ENCODE measurements at regions not wholly inside any gene's neighbourhood (a gene's known extent, or its start where the extent isn't known, plus 50 kb on each side); places are given as distances from the start of the nearest gene placed in this dataset.

GRCh38 chrX:2607113-2607512 lies 84.0 kb upstream of the CD99 start:
- no peak for DNase-seq

DNA sequence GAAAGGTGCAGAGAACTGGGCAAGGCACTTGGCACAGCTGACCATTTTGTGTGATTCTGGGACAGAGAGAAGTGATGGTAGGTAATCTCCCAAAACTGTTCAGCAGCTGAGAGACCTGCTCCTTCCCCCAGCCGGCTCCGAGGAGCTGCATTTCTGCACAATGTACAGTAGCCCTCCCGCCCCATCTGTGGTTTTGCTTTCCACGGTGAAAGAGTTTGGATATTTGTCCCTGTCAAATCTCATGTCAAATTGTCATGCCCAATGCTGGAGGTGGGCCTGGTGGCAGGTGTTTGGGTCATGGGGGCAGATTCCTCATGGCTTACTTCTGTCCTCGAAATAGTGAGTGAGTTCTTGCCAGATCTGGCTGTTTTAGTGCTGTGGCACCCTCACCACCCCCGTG lies 90.5 kb upstream of the CD99 start:
- no peak for DNase-seq

DNA sequence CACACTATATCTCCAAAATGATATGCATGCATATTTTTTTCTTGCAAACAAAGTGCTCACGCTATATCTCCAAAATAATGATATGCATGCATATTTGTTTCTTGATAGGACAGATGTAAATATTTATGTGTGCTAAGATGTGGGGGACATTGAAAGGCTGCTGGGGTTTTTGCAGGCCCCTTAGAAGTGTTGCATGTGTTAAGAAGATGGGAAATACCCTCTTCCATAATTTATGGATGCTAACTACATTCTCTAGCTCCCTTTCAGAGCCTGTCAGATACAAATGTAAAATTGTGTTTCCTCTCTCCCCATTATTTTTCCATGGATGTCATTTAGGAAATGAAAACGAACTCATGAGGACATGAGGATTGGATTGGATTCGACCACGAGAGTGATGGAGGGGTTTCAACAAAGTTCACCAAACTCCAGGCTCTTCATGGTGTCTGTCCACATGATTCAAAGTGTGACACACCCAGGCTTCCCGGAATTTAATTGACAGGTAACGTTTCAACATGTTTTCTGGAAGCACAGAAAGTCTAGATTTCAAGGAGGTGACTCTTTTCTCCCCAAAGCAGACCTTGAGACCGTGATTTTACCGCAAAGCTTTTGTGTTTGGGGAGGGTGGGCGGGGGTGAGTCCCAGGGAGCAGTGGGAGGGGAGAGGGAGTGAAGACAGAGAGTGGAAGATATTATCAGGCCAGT lies 94.4 kb upstream of the CD99 start:
- DNase-seq, result no peak

DNA sequence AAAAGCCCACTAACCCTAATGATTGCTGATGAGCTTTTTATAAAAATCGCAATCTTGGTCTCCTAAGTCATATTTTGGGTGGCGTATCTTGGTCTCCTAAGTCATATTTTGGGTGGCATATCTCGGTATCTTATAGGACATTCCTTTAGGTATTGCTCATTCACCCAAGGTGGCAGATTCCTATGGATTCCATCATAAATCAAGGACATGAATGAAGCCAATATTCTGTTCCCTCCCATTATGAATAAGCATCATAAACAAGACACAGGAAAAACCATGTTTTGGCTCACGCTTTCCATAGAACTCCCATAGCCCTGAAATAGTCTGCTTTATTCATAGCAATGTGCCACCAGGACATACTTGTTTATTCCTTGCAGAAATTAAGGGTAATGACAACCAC lies 95.0 kb upstream of the CD99 start:
- DNase-seq, result no peak

DNA sequence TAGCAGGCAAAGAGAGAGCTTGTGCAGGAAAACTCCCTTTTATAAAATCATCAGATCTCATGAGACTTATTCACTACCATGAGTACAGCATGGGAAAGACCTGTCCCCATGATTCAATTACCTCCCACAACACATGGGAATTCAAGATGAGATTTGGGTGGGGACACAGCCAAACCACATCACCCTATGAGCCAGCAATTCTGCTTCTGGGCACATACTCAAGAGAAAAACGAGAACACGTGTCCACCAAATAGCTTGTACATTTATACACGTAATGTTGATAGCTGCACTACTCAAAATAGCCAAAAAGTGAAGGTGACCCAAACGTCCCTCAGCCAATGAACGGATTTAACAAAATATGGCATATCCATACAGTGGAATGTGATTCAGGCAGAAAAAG lies 94.5 kb upstream of the DHRSX start:
- no peak for DNase-seq

DNA sequence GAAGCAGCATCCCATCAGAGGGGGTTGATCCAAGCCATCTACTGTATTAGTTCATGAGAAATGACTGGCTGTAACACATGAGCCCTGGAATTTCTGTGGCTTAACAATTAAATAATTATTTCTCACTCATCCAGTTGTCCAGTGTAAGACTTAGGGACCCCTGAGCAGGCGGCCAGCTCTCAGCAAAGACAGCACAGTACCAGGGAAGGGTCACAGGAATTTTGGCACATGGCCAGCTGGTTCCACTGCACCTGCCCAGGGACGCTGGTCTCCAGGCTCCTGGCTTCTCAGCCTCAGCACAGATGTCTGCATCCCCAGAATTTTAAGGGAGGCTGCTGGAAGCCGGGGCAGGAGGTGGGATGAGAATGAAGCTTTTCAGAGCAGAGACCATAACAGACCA lies 93.7 kb upstream of the DHRSX start:
- no peak for DNase-seq

- no peak for DNase-seq
Measured at GRCh38 chrX:2592279-2592678, 91.5 kb upstream of the DHRSX start.

- no peak for DNase-seq
Measured at GRCh38 chrX:2589186-2590020, 88.6 kb upstream of the DHRSX start.

- no peak for DNase-seq
Measured at GRCh38 chrX:2588049-2588448, 87.3 kb upstream of the DHRSX start.

GRCh38 chrX:2587146-2587545 lies 86.4 kb upstream of the DHRSX start:
- no peak for DNase-seq

GRCh38 chrX:2585158-2585470 lies 84.3 kb upstream of the DHRSX start:
- DNase-seq, result no peak

DNA sequence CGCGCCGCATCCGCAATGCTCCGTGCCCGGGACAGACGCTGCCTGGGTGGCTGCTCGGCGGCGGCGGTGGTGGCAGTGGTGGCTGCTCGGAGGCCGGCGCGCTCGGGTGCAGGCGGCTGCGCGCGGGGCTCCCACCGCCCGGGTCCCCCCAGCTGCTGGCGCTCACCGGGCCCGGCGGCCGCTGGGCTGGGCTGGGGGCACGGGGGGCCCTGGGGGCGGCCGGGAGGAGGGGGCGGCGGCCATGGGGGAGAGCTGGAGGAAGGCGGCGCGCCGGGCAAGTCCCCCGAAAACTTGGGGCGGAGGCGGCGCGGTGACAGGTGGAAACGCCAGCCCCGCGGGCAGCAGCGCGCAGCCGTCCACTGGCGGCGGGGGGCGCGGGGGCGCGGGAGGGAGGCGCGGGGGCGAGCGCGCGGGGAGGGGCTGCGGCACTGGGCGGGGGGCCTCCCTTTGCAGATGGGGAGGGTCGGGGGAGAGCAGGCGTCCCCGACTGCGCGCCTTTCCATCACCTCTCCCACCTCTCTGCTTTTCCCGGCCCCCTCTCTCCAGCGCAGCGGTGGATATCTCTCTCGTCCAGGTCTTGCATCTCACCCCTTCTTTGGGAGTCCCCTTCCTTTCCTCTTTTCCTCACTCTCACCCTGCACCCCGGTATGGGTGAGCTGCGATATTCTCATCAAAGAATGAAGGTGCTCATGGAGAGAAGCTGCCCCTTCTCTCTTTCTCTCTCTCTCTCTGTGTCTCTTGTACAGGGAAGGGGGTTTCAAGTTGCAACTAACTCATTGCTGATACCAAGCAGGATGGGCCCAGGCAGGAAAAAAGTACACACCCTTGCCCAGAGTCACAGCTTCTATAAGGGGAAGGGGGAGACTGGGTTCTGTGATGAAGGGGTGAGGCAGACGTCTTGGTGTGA lies 83.7 kb upstream of the DHRSX start:
- no peak for DNase-seq

GRCh38 chrX:2583194-2584162 lies 82.7 kb upstream of the DHRSX start:
- no peak for DNase-seq

- no peak for DNase-seq
Measured at GRCh38 chrX:2582667-2583066, 81.9 kb upstream of the DHRSX start.

- no peak for DNase-seq
Measured at GRCh38 chrX:2581296-2581695, 80.5 kb upstream of the DHRSX start.

- no peak for DNase-seq
Measured at GRCh38 chrX:2578864-2579263, 78.1 kb upstream of the DHRSX start.

GRCh38 chrX:2577844-2578466 lies 77.2 kb upstream of the DHRSX start:
- no peak for DNase-seq

DNA sequence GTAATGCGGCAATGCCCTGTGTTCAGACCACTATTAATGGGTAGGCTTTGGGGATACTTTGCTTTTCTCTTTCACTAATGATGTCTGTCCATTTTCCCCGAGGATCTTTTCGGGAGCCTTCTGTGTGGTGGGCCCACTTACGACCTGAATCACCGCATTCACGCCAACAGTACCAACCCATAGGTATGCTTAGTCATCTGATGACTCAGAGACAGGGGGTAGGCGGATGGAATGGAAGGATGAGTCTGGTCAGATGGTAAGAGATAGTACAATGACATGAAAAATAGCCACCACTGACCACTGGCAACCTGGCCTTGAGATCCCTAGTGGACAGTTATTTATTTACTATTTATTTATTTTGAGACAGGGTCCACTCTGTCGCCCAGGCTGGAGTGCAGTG lies 76.0 kb upstream of the DHRSX start:
- DNase-seq, result no peak

DNA sequence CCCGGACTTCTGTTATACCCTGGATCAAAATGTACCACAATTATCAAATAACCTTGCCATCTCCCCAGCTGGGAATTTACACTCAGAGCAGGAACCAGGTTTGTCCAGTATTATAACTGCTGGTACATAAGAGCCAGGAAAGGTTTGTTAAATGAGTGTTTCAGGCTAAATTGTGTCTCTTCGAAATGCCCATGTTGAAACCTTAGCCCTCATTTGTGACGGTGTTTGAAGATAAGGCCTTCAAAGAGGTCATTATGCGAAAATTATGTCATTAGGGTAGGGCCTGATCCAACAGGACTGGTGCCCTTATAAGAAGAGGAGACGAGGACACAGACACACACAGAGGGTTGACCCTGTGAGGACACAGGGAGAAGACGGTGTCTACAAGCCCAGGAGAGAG lies 73.5 kb upstream of the DHRSX start:
- DNase-seq, result no peak

GRCh38 chrX:2572740-2573139 lies 72.0 kb upstream of the DHRSX start:
- DNase-seq, result no peak

GRCh38 chrX:2568125-2568524 lies 67.3 kb upstream of the DHRSX start:
- no peak for DNase-seq

- DNase-seq, result no peak
Measured at GRCh38 chrX:2566055-2566454, 65.3 kb upstream of the DHRSX start.
